Vagina (tissue), 2 donors: ENCODE measurements at regions not wholly inside any gene's neighbourhood (a gene's known extent, or its start where the extent isn't known, plus 50 kb on each side); places are given as distances from the start of the nearest gene placed in this dataset.

Experiments used
- CTCF ChIP-seq, 3 experiments: fragments of 450-650 bp in 2 of 3; fragments of 200-600 bp in 1 of 3; sonication (generic) in 1 of 3; IDR thresholded peaks; one replicate each; pipeline ENCODE4 v1.5.1; 2017 to 2019; ENCODE audit warnings: antibody characterized with exemption in 3 of 3, mild to moderate bottlenecking in 2 of 3, moderate library complexity in 2 of 3
- POLR2A ChIP-seq, 2 donors: fragments of 450-650 bp; IDR thresholded peaks; one replicate each; pipeline ENCODE4 v1.6.1; 2017; ENCODE audit warnings: antibody characterized with exemption in 2 of 2, mild to moderate bottlenecking in 2 of 2, moderate library complexity in 2 of 2
- POLR2AphosphoS5 ChIP-seq, 2 donors: sonication (generic); formaldehyde crosslinking; IDR thresholded peaks; one replicate each; pipeline ENCODE4 v1.9.0; 2017; ENCODE audit warnings: antibody characterized with exemption in 2 of 2, mild to moderate bottlenecking in 2 of 2, low read depth in 1 of 2; ENCODE audit not compliant: insufficient read depth in 1 of 2

DNA sequence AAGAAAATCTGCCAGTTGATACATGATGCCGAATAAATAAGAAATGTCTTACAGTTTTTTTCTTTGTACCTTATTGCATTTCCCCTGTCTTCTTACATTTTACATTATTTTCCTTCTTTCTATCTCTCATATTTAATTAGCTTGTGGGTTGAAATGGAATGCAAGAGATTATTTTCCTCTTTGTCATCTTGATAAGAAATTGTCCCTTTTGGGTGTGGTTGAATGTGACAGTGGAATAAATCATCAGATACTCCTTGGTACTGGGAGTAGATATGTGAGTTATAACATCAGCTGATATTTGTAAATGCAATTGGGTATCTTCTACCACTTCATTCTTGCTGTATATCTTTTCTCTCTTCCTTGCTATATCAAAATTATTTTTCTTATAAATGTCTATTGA lies 997.4 kb downstream of the RAPGEF2 start:
- TF ChIP-seq CTCF (IDR thresholded peaks at IDR 0.05) (no peak), POLR2A (IDR thresholded peaks at IDR 0.05) (no peak), POLR2AphosphoS5 (IDR thresholded peaks at IDR 0.05; ENCODE audit: insufficient read depth in 1 of 2, low read depth in 1 of 2) (no peak)
